ENCODE measurements at regions not wholly inside any gene's neighbourhood (a gene's known extent, or its start where the extent isn't known, plus 50 kb on each side); places are given as distances from the start of the nearest gene placed in this dataset.

DNA sequence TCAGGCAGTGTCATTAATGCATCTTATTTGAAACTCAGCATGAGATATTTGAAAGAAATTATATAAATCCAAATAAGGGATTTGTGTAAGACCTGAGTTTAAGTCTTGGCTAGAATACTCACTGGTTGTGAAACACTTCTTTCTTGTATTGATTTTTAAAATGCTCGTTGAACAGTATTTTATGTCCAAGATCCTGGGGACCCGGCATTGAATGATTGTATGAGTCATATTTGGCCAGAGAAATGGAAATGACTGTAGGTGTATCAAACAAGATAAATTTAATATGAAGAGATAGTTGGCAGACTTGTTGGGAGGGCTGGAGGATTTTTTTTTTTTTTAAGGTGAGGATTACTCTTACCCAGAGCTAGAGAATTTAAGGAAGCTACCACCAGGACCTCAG is 606.1 kb upstream of the CPEB2 start:
- TF ChIP-seq GATA3 (IDR thresholded peaks at IDR 0.05; ENCODE audit: low read depth, low read length) (no peak), GATA2 (IDR thresholded peaks at IDR 0.05; ENCODE audit: low read depth, low read length) (no peak)

Measured in SH-SY5Y (cell line).